Cardiac muscle cell (in vitro differentiated cells and primary cell): ENCODE measurements at regions not wholly inside any gene's neighbourhood (a gene's known extent, or its start where the extent isn't known, plus 50 kb on each side); places are given as distances from the start of the nearest gene placed in this dataset.

Experiments
- DNase-seq, 2 donors: peaks; one replicate each; pipeline versions ENCODE4 v3.0.0 to v3.0.0-alpha.2; 2010 to 2017; ENCODE audit warnings: low read depth in 1 of 2, low spot score in 1 of 2
- H3K27ac ChIP-seq: fragments of 200-600 bp; sonication (generic); 2 replicates; pipeline ENCODE4 v1.5.1; 2016
- H3K27me3 ChIP-seq: fragments of 200-600 bp; sonication (generic); 2 replicates; pipeline ENCODE4 v1.6.0; 2016; ENCODE audit warnings: control low read depth
- H3K36me3 ChIP-seq: fragments of 200-600 bp; sonication (generic); 2 replicates; pipeline ENCODE4 v1.5.1; 2016; ENCODE audit warnings: control low read depth
- H3K4me1 ChIP-seq: fragments of 200-600 bp; sonication (generic); 2 replicates; pipeline ENCODE4 v1.8.1; 2017; ENCODE audit warnings: low read depth, mild to moderate bottlenecking, mixed run types
- H3K4me3 ChIP-seq: fragments of 200-600 bp; sonication (generic); 2 replicates; pipeline ENCODE4 v1.5.1; 2016; ENCODE audit warnings: mild to moderate bottlenecking
- H3K9me3 ChIP-seq: fragments of 200-600 bp; sonication (generic); 2 replicates; pipeline ENCODE4 v1.5.1; 2017; ENCODE audit warnings: low read depth, mild to moderate bottlenecking, control low read depth
- CTCF ChIP-seq: IDR thresholded peaks from 2 replicates; pipeline ENCODE4 v1.5.1; 2012; ENCODE audit warnings: low read depth, mild to moderate bottlenecking, low read length

DNA sequence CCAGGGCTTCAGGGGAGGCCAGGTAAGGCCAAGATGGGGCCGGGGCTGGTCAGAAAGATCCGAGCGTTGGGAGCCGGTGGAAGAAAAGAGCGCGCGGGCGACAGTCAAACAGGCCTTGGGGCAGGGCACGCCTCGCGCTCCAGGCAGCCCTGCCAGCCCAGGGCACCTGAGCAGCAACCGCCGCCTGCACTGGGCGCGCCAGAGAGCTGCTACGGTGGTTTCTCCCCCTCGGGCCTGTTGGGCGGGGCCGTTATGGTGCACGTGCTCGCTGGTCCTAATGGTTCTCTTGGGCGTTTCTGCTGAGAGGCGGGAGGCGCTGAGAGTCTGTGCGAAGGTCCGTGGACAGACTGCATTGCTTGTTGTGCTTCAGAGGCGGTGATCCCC is 787.4 kb downstream of the CDY1 start:
- no peak for DNase-seq
- Histone ChIP-seq H3K27me3 (no peaks in the 10 kb centered on the region), H3K4me3 (no peak overlapping the region), H3K36me3 (no peaks in the 10 kb centered on the region), H3K9me3 (no peaks in the 10 kb centered on the region), H3K27ac (no peak overlapping the region), H3K4me1 (no peaks in the 10 kb centered on the region)
- no peak for TF ChIP-seq CTCF
